ENCODE measurements at regions not wholly inside any gene's neighbourhood (a gene's known extent, or its start where the extent isn't known, plus 50 kb on each side); places are given as distances from the start of the nearest gene placed in this dataset.

DNA sequence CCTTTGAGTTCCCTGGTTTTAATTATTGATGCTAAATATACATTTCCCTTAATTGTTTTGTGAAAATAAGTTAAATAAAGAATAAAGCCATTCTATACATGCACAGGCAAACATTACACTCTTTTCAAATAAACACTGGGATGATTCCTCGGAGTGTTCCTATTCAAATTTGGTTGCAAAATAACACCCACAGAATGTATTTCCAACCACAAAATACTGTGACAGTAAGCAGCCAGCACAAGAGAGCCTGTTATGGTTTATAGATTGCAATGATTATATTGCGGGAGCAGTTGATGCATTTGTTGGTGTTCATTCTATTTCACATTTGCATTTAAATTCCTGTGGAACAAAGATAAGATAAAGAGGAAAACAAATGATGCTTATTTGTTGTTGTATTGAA is 632.6 kb upstream of the WWC1 start:
- Histone ChIP-seq H3K4me3 (no peak overlapping the region), H3K27me3 (no peaks in the 10 kb centered on the region), H3K27ac (no peak overlapping the region), H3K4me1 (no peaks in the 10 kb centered on the region), H3K36me3 (no peaks in the 10 kb centered on the region), H3K9me3 (no peaks in the 10 kb centered on the region)
- TF ChIP-seq, protein P1, sequence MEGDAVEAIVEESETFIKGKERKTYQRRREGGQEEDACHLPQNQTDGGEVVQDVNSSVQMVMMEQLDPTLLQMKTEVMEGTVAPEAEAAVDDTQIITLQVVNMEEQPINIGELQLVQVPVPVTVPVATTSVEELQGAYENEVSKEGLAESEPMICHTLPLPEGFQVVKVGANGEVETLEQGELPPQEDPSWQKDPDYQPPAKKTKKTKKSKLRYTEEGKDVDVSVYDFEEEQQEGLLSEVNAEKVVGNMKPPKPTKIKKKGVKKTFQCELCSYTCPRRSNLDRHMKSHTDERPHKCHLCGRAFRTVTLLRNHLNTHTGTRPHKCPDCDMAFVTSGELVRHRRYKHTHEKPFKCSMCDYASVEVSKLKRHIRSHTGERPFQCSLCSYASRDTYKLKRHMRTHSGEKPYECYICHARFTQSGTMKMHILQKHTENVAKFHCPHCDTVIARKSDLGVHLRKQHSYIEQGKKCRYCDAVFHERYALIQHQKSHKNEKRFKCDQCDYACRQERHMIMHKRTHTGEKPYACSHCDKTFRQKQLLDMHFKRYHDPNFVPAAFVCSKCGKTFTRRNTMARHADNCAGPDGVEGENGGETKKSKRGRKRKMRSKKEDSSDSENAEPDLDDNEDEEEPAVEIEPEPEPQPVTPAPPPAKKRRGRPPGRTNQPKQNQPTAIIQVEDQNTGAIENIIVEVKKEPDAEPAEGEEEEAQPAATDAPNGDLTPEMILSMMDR (IDR thresholded peaks at IDR 0.05), result no peak
- DNase-seq (ENCODE audit: low spot score), result no peak

DNA sequence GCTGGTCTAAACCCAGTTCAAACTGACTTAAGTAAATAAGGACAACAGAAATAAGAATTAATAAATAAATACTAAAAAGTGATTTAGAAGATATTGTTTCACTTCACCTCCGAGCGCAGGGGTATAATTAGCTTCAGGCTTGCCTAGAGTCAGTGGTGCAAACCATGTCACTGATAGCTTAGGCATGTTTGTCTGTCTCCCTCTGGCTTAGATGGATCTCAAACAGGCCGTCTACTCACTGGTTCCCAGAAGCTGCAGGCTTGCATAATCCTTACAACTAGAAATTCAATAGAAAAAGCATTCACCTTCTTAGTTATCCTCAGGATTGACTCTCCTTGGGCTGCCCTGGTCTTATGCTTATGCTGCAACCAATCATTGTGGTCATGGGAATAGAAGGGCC is 629.8 kb upstream of the WWC1 start:
- no peaks in the 10 kb centered on the region for H3K36me3 ChIP-seq
- H3K27me3 ChIP-seq, result no peaks in the 10 kb centered on the region
- no peak overlapping the region for H3K27ac ChIP-seq
- H3K9me3 ChIP-seq, result no peaks in the 10 kb centered on the region
- DNase-seq (ENCODE audit: low spot score), result no peak
- H3K4me3 ChIP-seq, result no peak overlapping the region
- no peaks in the 10 kb centered on the region for H3K4me1 ChIP-seq
- TF ChIP-seq, protein P1 (IDR thresholded peaks at IDR 0.05), result no peak

- Histone ChIP-seq H3K9me3 (no peaks in the 10 kb centered on the region), H3K27me3 (no peaks in the 10 kb centered on the region), H3K36me3 (no peaks in the 10 kb centered on the region), H3K4me3 (no peak overlapping the region), H3K27ac (no peak overlapping the region), H3K4me1 (no peaks in the 10 kb centered on the region)
- no peak for DNase-seq (ENCODE audit: low spot score)
- TF ChIP-seq, protein P1 (IDR thresholded peaks at IDR 0.05), result no peak
These were observed 627.1 kb upstream of the WWC1 start for GRCh38 chr5:167664222-167664804.

DNA sequence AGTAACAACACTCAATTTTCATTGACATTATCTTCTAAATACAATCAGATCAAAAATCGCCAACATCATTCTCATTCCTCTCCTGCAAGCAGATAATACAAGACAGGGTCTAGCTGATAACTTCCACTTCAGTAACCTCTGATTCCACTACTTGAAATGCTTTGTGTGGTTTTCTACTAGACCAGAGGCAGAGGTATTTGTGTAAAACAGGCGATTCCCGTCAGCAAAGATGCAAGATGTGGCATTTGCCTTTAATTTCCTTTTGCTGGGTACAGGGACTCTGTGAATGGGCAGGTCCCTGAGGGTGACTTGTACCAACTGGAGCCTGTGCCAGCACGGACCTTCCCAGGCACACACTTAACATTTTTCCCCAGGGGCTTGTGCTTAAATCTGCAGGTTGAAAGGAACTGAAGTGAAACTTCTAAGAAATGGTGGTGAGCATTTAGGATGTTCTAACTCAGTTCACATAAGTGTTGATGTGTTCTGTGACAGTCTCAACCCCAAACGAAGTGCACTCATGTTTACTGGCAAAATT is 625.5 kb upstream of the WWC1 start:
- TF ChIP-seq, protein P1 (IDR thresholded peaks at IDR 0.05), result no peak
- Histone ChIP-seq H3K4me3 (no peak overlapping the region), H3K27ac (no peak overlapping the region), H3K36me3 (no peaks in the 10 kb centered on the region), H3K27me3 (no peaks in the 10 kb centered on the region), H3K4me1 (no peaks in the 10 kb centered on the region), H3K9me3 (no peaks in the 10 kb centered on the region)
- DNase-seq (ENCODE audit: low spot score), result no peak

DNA sequence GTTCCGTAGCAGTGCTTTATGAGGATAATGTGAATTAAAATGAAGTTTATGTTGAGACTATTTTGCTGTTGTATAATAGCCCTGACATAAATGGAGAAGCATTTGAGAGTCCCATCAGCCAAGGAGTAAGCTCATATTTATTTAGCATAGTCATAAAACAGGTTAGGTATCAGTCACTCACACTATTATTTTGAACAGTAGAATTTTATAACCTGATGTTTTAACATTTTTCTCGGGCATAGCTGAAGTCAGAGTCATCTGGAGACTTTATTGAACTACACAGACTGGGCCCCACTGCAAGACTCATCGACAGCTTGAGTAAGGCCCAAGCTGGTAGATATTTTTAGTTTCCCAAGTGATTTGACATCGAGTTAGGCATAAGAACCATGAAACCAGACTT is 620.3 kb upstream of the WWC1 start:
- H3K36me3 ChIP-seq, result no peaks in the 10 kb centered on the region
- TF ChIP-seq, protein P1 (IDR thresholded peaks at IDR 0.05), result no peak
- peaks cover 0 to 2% of the 10 kb centered on the region in 2 donors for H3K9me3 ChIP-seq
- DNase-seq (ENCODE audit: low spot score), result no peak
- H3K4me3 ChIP-seq, result no peak overlapping the region
- H3K27me3 ChIP-seq, result no peaks in the 10 kb centered on the region
- H3K4me1 ChIP-seq, result no peaks in the 10 kb centered on the region
- H3K27ac ChIP-seq, result no peak overlapping the region

DNA sequence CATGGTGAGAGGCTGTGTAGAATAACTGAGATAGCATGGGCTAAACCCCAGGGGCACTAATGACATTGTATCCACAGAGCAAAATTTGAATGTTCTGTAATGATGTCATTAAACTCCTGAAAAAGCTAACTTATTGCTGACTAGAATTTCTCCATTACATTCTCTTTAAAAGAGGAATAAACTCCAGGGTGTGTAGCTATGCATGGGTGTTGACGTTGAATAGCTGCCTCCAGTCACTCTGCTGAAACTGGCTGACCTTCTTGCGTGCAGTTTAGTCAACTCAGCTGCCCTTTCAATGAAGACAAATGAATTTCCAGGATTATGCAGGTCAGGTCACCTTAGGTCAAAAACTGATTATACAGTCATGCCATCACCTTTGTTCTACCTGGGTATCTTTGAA is 617.5 kb upstream of the WWC1 start:
- H3K4me1 ChIP-seq, result no peaks in the 10 kb centered on the region
- no peak for DNase-seq (ENCODE audit: low spot score)
- peaks cover 0 to 6% of the 10 kb centered on the region in 2 donors for H3K9me3 ChIP-seq
- H3K27ac ChIP-seq, result no peak overlapping the region
- TF ChIP-seq, protein P1 (IDR thresholded peaks at IDR 0.05), result no peak
- no peaks in the 10 kb centered on the region for H3K36me3 ChIP-seq
- H3K27me3 ChIP-seq, result no peaks in the 10 kb centered on the region
- no peak overlapping the region for H3K4me3 ChIP-seq
